H9 (cell line): ENCODE measurements at regions not wholly inside any gene's neighbourhood (a gene's known extent, or its start where the extent isn't known, plus 50 kb on each side); places are given as distances from the start of the nearest gene placed in this dataset.

Experiments
- DNase-seq: peaks from one replicate; pipeline ENCODE4 v3.0.0-alpha.2; 2017
- H2AFZ ChIP-seq: one replicate; pipeline ENCODE4 v1.6.1; 2013; ENCODE audit warnings: mild to moderate bottlenecking, low read length, control low read depth, moderate library complexity
- H2AK5ac ChIP-seq: 2 replicates; pipeline ENCODE4 v1.6.1; 2013; ENCODE audit warnings: low read length, control low read depth, mixed read lengths; ENCODE audit not compliant: insufficient read length
- H2BK120ac ChIP-seq: one replicate; pipeline ENCODE4 v1.6.1; 2013; ENCODE audit warnings: low read depth, mild to moderate bottlenecking, low read length, control low read depth, inconsistent platforms; ENCODE audit not compliant: poor library complexity, severe bottlenecking
- H2BK12ac ChIP-seq: 2 replicates; pipeline ENCODE4 v1.6.1; 2013; ENCODE audit warnings: low read length, control low read depth, mixed read lengths, low read depth; ENCODE audit not compliant: insufficient read length
- H2BK15ac ChIP-seq: 2 replicates; pipeline ENCODE4 v1.6.1; 2013; ENCODE audit warnings: low read depth, low read length, control low read depth
- H2BK20ac ChIP-seq: one replicate; pipeline ENCODE4 v1.6.1; 2013; ENCODE audit warnings: low read depth, mild to moderate bottlenecking, low read length, control low read depth, inconsistent platforms; ENCODE audit not compliant: poor library complexity, severe bottlenecking
- H2BK5ac ChIP-seq: 2 replicates; pipeline ENCODE4 v1.6.1; 2013; ENCODE audit warnings: low read length, control low read depth, mixed read lengths; ENCODE audit not compliant: insufficient read length
- H3K14ac ChIP-seq: 2 replicates; pipeline ENCODE4 v1.6.1; 2013; ENCODE audit warnings: low read length, control low read depth; ENCODE audit not compliant: insufficient read depth
- H3K18ac ChIP-seq: 2 replicates; pipeline ENCODE4 v1.6.1; 2013; ENCODE audit warnings: low read depth, mild to moderate bottlenecking, mixed read lengths, low read length, control low read depth; ENCODE audit not compliant: insufficient read length
- H3K23ac ChIP-seq: 2 replicates; pipeline ENCODE4 v1.6.1; 2013; ENCODE audit warnings: low read length, control low read depth, mixed read lengths, low read depth; ENCODE audit not compliant: insufficient read length
- H3K23me2 ChIP-seq: 2 replicates; pipeline ENCODE4 v1.6.1; 2013; ENCODE audit warnings: low read depth, mild to moderate bottlenecking, mixed read lengths, low read length, control low read depth; ENCODE audit not compliant: insufficient read length, poor library complexity, severe bottlenecking
- H3K27ac ChIP-seq: 2 replicates; pipeline ENCODE4 v1.5.1; 2013; ENCODE audit warnings: low read length, control low read depth, mixed read lengths, low read depth; ENCODE audit not compliant: insufficient read length
- H3K27me3 ChIP-seq: 2 replicates; pipeline ENCODE4 v1.6.1; 2013; ENCODE audit warnings: low read length, control low read depth, inconsistent platforms; ENCODE audit not compliant: insufficient read depth
- H3K4ac ChIP-seq: 2 replicates; pipeline ENCODE4 v1.6.1; 2013; ENCODE audit warnings: low read depth, mild to moderate bottlenecking, control low read depth, inconsistent platforms, low read length, moderate library complexity
- H3K4me1 ChIP-seq: 2 replicates; pipeline ENCODE4 v1.6.1; 2013; ENCODE audit warnings: low read length, control low read depth, inconsistent platforms; ENCODE audit not compliant: insufficient read depth
- H3K4me2 ChIP-seq: 2 replicates; pipeline ENCODE4 v1.6.1; 2013; ENCODE audit warnings: low read length, control low read depth, mixed read lengths; ENCODE audit not compliant: insufficient read length, insufficient read depth
- H3K56ac ChIP-seq: 2 replicates; pipeline ENCODE4 v1.6.1; 2013; ENCODE audit warnings: low read depth, mild to moderate bottlenecking, mixed read lengths, low read length, control low read depth; ENCODE audit not compliant: insufficient read length
- H3K79me1 ChIP-seq: 2 replicates; pipeline ENCODE4 v1.6.1; 2013; ENCODE audit warnings: low read depth, mild to moderate bottlenecking, moderate library complexity, low read length, control low read depth, inconsistent platforms; ENCODE audit not compliant: insufficient read depth, poor library complexity, severe bottlenecking
- H3K79me2 ChIP-seq: 2 replicates; pipeline ENCODE4 v1.6.1; 2013; ENCODE audit warnings: low read length, control low read depth, inconsistent platforms; ENCODE audit not compliant: insufficient read depth
- H3K9ac ChIP-seq: 2 replicates; pipeline ENCODE4 v1.6.1; 2013; ENCODE audit warnings: low read length, control low read depth, mixed read lengths; ENCODE audit not compliant: insufficient read length; ENCODE audit errors: extremely low read depth
- H3K9me3 ChIP-seq: one replicate; pipeline ENCODE4 v1.6.1; 2013; ENCODE audit warnings: low read depth, low read length, inconsistent platforms; ENCODE audit not compliant: control insufficient read depth
- H3T11ph ChIP-seq: one replicate; pipeline ENCODE4 v1.6.1; 2013; ENCODE audit warnings: mild to moderate bottlenecking, low read length, control low read depth, inconsistent platforms
- H4K20me1 ChIP-seq: one replicate; pipeline ENCODE4 v1.6.1; 2013; ENCODE audit not compliant: control insufficient read depth, insufficient read length, insufficient read depth
- H4K5ac ChIP-seq: 2 replicates; pipeline ENCODE4 v1.6.1; 2013; ENCODE audit warnings: low read depth, mild to moderate bottlenecking, mixed read lengths, low read length, control low read depth; ENCODE audit not compliant: insufficient read length
- H4K8ac ChIP-seq: replicated peaks from 2 replicates; pipeline ENCODE4 v1.6.1; 2013; ENCODE audit warnings: low read length, control low read depth, mixed read lengths, low read depth; ENCODE audit not compliant: insufficient read length
- H4K91ac ChIP-seq: 2 replicates; pipeline ENCODE4 v1.6.1; 2013; ENCODE audit warnings: low read depth, mild to moderate bottlenecking, moderate library complexity, mixed read lengths, low read length, control low read depth; ENCODE audit not compliant: insufficient read length
- H3K27ac Mint-ChIP-seq, 3 experiments: 2 replicates in 2 of 3; 3 replicates in 1 of 3; pipeline ENCODE4 v1.8.0; 2020 to 2021; ENCODE audit warnings: mixed read lengths in 3 of 3, mild to moderate bottlenecking in 1 of 3, moderate library complexity in 1 of 3
- H3K27me3 Mint-ChIP-seq: 2 replicates; pipeline ENCODE4 v1.8.0; 2021; ENCODE audit warnings: low read depth, mild to moderate bottlenecking, moderate library complexity, mixed read lengths
- H3K36me3 Mint-ChIP-seq, 3 experiments: 2 replicates in 2 of 3; 3 replicates in 1 of 3; pipeline ENCODE4 v1.8.0; 2020 to 2021; ENCODE audit warnings: low read depth in 3 of 3, mixed read lengths in 3 of 3; ENCODE audit not compliant: insufficient read depth in 1 of 3
- H3K4me1 Mint-ChIP-seq, 2 experiments: 2 replicates each; pipeline ENCODE4 v1.8.0; 2020; ENCODE audit warnings: mixed read lengths in 2 of 2
- H3K4me3 Mint-ChIP-seq, 2 experiments: 2 replicates in 1 of 2; 3 replicates in 1 of 2; pipeline ENCODE4 v1.8.0; 2020 to 2021; ENCODE audit warnings: mild to moderate bottlenecking in 2 of 2, mixed read lengths in 2 of 2, moderate library complexity in 1 of 2
- H3K9me3 Mint-ChIP-seq, 2 experiments: 2 replicates in 1 of 2; 3 replicates in 1 of 2; pipeline ENCODE4 v1.8.0; 2020; ENCODE audit warnings: mild to moderate bottlenecking in 2 of 2, mixed read lengths in 2 of 2, moderate library complexity in 1 of 2
- CTCF ChIP-seq: fragments of 200-600 bp; sonication (generic); conservative IDR thresholded peaks from 3 replicates; pipeline ENCODE4 v1.8.0; 2021; ENCODE audit warnings: antibody characterized with exemption, mild to moderate bottlenecking
- WGBS: extraction: QIAGEN DNeasy Blood & Tissue Kit; methylation state at CpG from one replicate; pipeline ENCODE4 v1.1.7; 2013; ENCODE audit warnings: missing lambda C conversion rate, low lambda C conversion rate, mixed read lengths; ENCODE audit not compliant: insufficient read length; ENCODE audit errors: extremely low coverage; 5-methylcytosine and 5-hydroxymethylcytosine counted together

GRCh38 chr1:173268261-173268660 is 61.1 kb upstream of the TNFSF4 start:
- TF ChIP-seq CTCF, result no peak
- no peaks in the 10 kb centered on the region for H3K27me3 Mint-ChIP-seq
- no peaks in the 10 kb centered on the region for H3K36me3 Mint-ChIP-seq
- H3K23me2 ChIP-seq, result no peaks in the 10 kb centered on the region
- no peaks in the 10 kb centered on the region for H3K79me1 ChIP-seq
- no peaks in the 10 kb centered on the region for H4K20me1 ChIP-seq
- H2AFZ ChIP-seq, result no peak overlapping the region
- H3K9me3 Mint-ChIP-seq, result no peaks in the 10 kb centered on the region
- H3K79me2 ChIP-seq, result no peaks in the 10 kb centered on the region
- no CpG with 5 or more reads among the region's 1 CpG for WGBS
- no peak overlapping the region for H4K8ac ChIP-seq
- H3K23ac ChIP-seq, result no peak overlapping the region
- no peak overlapping the region for H3K14ac ChIP-seq
- no peak overlapping the region for H3K18ac ChIP-seq
- 0 out of 4 replicates have a peak, but pooled peaks cover 0 to 3% of the 10 kb centered on the region in 2 experiments for H3K4me1 Mint-ChIP-seq
- peaks cover 3% of the 10 kb centered on the region; the same call in 1 of the 2 replicates for H3K4me1 ChIP-seq
- DNase-seq, result no peak
- H4K91ac ChIP-seq, result no peak overlapping the region
- H2BK20ac ChIP-seq, result no peak overlapping the region
- no peaks in the 10 kb centered on the region for H3K27me3 ChIP-seq
- H2BK120ac ChIP-seq, result no peak overlapping the region
- H3K9me3 ChIP-seq, result no peaks in the 10 kb centered on the region
- H2BK15ac ChIP-seq, result no peak overlapping the region
- no peak overlapping the region for H2BK12ac ChIP-seq
- no peak overlapping the region for H2AK5ac ChIP-seq
- H3K4ac ChIP-seq, result no peak overlapping the region
- H3K4me3 Mint-ChIP-seq, result no peak overlapping the region
- H3K27ac ChIP-seq, result no peak overlapping the region
- no peak overlapping the region for H4K5ac ChIP-seq
- no peak overlapping the region for H3K9ac ChIP-seq
- H3T11ph ChIP-seq, result no peak overlapping the region
- no peak overlapping the region for H3K27ac Mint-ChIP-seq
- no peak overlapping the region for H2BK5ac ChIP-seq
- H3K56ac ChIP-seq, result no peak overlapping the region
- no peak overlapping the region for H3K4me2 ChIP-seq
